ENCODE measurements at regions not wholly inside any gene's neighbourhood (a gene's known extent, or its start where the extent isn't known, plus 50 kb on each side); places are given as distances from the start of the nearest gene placed in this dataset.

DNA sequence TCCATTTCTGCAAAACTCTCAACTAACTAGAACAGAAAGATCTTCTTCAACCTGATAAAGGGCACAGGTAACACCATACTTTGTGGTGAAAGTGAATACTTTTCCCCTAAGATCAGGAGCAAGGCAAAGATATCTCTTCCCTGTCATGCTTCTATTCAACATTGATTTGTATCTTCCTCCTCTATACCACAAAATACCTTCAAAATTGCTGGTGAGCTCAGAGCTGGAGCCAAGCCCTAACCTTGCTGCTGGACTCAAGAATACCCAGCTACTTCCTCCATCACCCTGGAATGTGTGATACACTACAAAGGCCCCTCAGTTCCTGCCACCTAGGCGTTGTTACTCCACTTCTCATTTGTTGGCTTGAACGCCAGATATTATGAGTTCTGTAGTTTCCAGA is 499.0 kb downstream of the ACTL7B start:
- TF ChIP-seq EZH2 (IDR thresholded peaks at IDR 0.05; ENCODE audit: low read depth, unreplicated experiment) = no peak
- no peak for TF ChIP-seq POLR2AphosphoS5 (IDR thresholded peaks at IDR 0.05; ENCODE audit: low read depth)
- TF ChIP-seq ZNF331 (CRISPR knock-in tag; IDR thresholded peaks at IDR 0.05; ENCODE audit: low read depth) = no peak
- TF ChIP-seq, protein P1, sequence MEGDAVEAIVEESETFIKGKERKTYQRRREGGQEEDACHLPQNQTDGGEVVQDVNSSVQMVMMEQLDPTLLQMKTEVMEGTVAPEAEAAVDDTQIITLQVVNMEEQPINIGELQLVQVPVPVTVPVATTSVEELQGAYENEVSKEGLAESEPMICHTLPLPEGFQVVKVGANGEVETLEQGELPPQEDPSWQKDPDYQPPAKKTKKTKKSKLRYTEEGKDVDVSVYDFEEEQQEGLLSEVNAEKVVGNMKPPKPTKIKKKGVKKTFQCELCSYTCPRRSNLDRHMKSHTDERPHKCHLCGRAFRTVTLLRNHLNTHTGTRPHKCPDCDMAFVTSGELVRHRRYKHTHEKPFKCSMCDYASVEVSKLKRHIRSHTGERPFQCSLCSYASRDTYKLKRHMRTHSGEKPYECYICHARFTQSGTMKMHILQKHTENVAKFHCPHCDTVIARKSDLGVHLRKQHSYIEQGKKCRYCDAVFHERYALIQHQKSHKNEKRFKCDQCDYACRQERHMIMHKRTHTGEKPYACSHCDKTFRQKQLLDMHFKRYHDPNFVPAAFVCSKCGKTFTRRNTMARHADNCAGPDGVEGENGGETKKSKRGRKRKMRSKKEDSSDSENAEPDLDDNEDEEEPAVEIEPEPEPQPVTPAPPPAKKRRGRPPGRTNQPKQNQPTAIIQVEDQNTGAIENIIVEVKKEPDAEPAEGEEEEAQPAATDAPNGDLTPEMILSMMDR (conservative IDR thresholded peaks at IDR 0.05; ENCODE audit: low read depth in 2 of 2) = no peak
- no peak for TF ChIP-seq STAT1 (IDR thresholded peaks at IDR 0.05; ENCODE audit: unreplicated experiment)
- no peak for TF ChIP-seq EZH2phosphoT487 (IDR thresholded peaks at IDR 0.05; ENCODE audit: unreplicated experiment)
- TF ChIP-seq CREB1 (CRISPR knock-in tag; IDR thresholded peaks at IDR 0.05; ENCODE audit: low read depth) = no peak
- TF ChIP-seq ZNF114 (CRISPR knock-in tag; IDR thresholded peaks at IDR 0.05) = no peak
- no peak for TF ChIP-seq JUNB (IDR thresholded peaks at IDR 0.05; ENCODE audit: unreplicated experiment)
- no peak for TF ChIP-seq NANOG (IDR thresholded peaks at IDR 0.05; ENCODE audit: borderline replicate concordance)
- TF ChIP-seq, protein P2, sequence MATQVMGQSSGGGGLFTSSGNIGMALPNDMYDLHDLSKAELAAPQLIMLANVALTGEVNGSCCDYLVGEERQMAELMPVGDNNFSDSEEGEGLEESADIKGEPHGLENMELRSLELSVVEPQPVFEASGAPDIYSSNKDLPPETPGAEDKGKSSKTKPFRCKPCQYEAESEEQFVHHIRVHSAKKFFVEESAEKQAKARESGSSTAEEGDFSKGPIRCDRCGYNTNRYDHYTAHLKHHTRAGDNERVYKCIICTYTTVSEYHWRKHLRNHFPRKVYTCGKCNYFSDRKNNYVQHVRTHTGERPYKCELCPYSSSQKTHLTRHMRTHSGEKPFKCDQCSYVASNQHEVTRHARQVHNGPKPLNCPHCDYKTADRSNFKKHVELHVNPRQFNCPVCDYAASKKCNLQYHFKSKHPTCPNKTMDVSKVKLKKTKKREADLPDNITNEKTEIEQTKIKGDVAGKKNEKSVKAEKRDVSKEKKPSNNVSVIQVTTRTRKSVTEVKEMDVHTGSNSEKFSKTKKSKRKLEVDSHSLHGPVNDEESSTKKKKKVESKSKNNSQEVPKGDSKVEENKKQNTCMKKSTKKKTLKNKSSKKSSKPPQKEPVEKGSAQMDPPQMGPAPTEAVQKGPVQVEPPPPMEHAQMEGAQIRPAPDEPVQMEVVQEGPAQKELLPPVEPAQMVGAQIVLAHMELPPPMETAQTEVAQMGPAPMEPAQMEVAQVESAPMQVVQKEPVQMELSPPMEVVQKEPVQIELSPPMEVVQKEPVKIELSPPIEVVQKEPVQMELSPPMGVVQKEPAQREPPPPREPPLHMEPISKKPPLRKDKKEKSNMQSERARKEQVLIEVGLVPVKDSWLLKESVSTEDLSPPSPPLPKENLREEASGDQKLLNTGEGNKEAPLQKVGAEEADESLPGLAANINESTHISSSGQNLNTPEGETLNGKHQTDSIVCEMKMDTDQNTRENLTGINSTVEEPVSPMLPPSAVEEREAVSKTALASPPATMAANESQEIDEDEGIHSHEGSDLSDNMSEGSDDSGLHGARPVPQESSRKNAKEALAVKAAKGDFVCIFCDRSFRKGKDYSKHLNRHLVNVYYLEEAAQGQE (IDR thresholded peaks at IDR 0.05; ENCODE audit: unreplicated experiment) = no peak

Data from GM23338 (cell line).